ENCODE measurements at regions not wholly inside any gene's neighbourhood (a gene's known extent, or its start where the extent isn't known, plus 50 kb on each side); places are given as distances from the start of the nearest gene placed in this dataset.

- H3K27me3 ChIP-seq (ENCODE audit: control insufficient read depth in 4 of 4, insufficient read depth in 4 of 4, low read length in 3 of 4), result no peaks in the 10 kb centered on the region
- H3K4me3 ChIP-seq (ENCODE audit: low read depth in 1 of 3, low read length in 3 of 3), result no peak overlapping the region
- H3K9me3 ChIP-seq (ENCODE audit: control insufficient read depth in 4 of 4, low read length in 3 of 4), result no peaks in the 10 kb centered on the region
- H3K9ac ChIP-seq (ENCODE audit: low read depth in 1 of 2, low read length in 2 of 2), result no peak overlapping the region
- H3K27ac ChIP-seq (ENCODE audit: low read depth in 1 of 2, low read length in 2 of 2), result no peak overlapping the region
- no peaks in the 10 kb centered on the region for H3K36me3 ChIP-seq (ENCODE audit: control insufficient read depth in 4 of 4, insufficient read depth in 3 of 4, low read depth in 1 of 4, low read length in 3 of 4)
- 82% methylated on average over 2 of the region's 2 CpGs for WGBS
- DNase-seq (ENCODE audit: low spot score), result no peak
- TF ChIP-seq HNF4G (IDR thresholded peaks at IDR 0.05), result no peak
- no peak for TF ChIP-seq JUND (IDR thresholded peaks at IDR 0.05)
- TF ChIP-seq TAF1 (conservative IDR thresholded peaks at IDR 0.05), result no peak
- TF ChIP-seq ZBTB33 (IDR thresholded peaks at IDR 0.05), result no peak
- no peak for TF ChIP-seq SP1 (IDR thresholded peaks at IDR 0.05)
- no peak for TF ChIP-seq MAX (IDR thresholded peaks at IDR 0.05)
- TF ChIP-seq RAD21 (IDR thresholded peaks at IDR 0.05), result no peak
- no peak for TF ChIP-seq FOXA2 (IDR thresholded peaks at IDR 0.05)
- no peak for TF ChIP-seq YY1 (IDR thresholded peaks at IDR 0.05)
- H3K4me1 ChIP-seq (ENCODE audit: control insufficient read depth in 4 of 4, insufficient read depth in 4 of 4, low read length in 3 of 4), result peaks cover 0 to 4% (median 0%) of the 10 kb centered on the region in 4 donors
These were observed 81.3 kb upstream of the BMP2 start for GRCh38 chr20:6686171-6686570.

- DNase-seq (ENCODE audit: low spot score), result no peak
- Histone ChIP-seq H3K27ac (ENCODE audit: low read depth in 1 of 2, low read length in 2 of 2) (no peak overlapping the region), H3K9me3 (ENCODE audit: control insufficient read depth in 4 of 4, low read length in 3 of 4) (no peaks in the 10 kb centered on the region), H3K4me3 (ENCODE audit: low read depth in 1 of 3, low read length in 3 of 3) (no peak overlapping the region), H3K9ac (ENCODE audit: low read depth in 1 of 2, low read length in 2 of 2) (no peak overlapping the region), H3K36me3 (ENCODE audit: control insufficient read depth in 4 of 4, insufficient read depth in 3 of 4, low read depth in 1 of 4, low read length in 3 of 4) (no peaks in the 10 kb centered on the region), H3K27me3 (ENCODE audit: control insufficient read depth in 4 of 4, insufficient read depth in 4 of 4, low read length in 3 of 4) (no peaks in the 10 kb centered on the region), H3K4me1 (ENCODE audit: control insufficient read depth in 4 of 4, insufficient read depth in 4 of 4, low read length in 3 of 4) (peaks cover 0 to 4% (median 0%) of the 10 kb centered on the region in 4 donors)
- TF ChIP-seq RXRA (IDR thresholded peaks at IDR 0.05) (no peak), MAX (IDR thresholded peaks at IDR 0.05) (no peak), ZBTB33 (IDR thresholded peaks at IDR 0.05) (no peak), HNF4A (conservative IDR thresholded peaks at IDR 0.05) (no peak), HNF4G (IDR thresholded peaks at IDR 0.05) (no peak), EGR1 (IDR thresholded peaks at IDR 0.05; ENCODE audit: low read depth in 2 of 2) (no peak), FOXA2 (IDR thresholded peaks at IDR 0.05) (no peak), ATF3 (IDR thresholded peaks at IDR 0.05) (no peak), JUND (IDR thresholded peaks at IDR 0.05) (no peak), SP1 (IDR thresholded peaks at IDR 0.05) (no peak), NR2F2 (IDR thresholded peaks at IDR 0.05) (no peak), TAF1 (conservative IDR thresholded peaks at IDR 0.05) (no peak), FOXA1 (IDR thresholded peaks at IDR 0.05) (no peak), RAD21 (IDR thresholded peaks at IDR 0.05) (no peak)
- WGBS, result 77% methylated on average over 4 of the region's 4 CpGs
These were observed 81.9 kb upstream of the BMP2 start for GRCh38 chr20:6685626-6686025.
